ENCODE measurements at regions not wholly inside any gene's neighbourhood (a gene's known extent, or its start where the extent isn't known, plus 50 kb on each side); places are given as distances from the start of the nearest gene placed in this dataset.

DNA sequence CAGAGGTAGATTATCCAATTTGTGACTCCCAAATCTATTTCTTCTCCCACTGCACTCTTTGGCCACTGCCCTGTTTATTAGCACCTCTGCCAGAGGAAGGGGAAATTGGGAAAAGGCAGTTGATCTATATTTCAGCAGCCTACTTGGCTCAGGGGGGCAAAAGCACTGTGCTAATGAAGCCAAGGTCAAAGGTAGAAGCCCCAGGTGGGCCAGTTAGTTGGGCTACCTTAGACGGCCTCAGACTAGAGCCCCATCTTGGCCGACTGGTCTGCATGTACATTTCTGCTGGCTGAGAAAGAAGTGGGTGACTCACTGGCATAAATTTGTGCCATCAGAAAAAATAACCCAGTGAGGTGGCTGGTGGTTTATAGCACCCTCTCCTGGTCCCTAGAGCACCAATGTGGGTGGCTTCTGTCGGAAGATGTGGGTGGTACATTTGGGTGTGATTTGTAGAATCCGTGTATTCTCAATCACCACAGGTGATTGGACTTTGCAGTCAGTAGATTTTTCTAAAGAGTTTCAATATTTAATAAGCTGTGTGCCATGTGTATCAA lies 293.3 kb upstream of the MKI67 start:
- no peak overlapping the region for H3K27ac ChIP-seq

DNA sequence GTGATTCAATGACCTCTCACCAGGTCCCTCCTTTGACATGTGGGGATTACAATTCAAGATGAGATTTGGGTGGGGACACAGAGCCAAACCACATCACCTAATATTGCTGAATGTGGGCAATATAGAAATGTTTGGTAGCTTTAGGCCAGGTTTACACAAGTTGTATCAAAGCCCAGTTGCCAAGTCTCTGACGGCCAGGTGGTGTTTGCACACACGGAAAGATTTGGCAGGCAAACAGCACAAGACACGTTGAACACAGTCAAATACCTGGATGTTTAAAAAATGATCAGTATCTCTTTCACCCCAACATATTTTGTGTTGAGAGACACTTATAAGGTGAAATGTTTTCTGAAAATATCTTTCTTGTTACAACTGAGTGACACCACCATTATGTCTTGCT lies 294.4 kb upstream of the MKI67 start:
- TF ChIP-seq, protein P1, sequence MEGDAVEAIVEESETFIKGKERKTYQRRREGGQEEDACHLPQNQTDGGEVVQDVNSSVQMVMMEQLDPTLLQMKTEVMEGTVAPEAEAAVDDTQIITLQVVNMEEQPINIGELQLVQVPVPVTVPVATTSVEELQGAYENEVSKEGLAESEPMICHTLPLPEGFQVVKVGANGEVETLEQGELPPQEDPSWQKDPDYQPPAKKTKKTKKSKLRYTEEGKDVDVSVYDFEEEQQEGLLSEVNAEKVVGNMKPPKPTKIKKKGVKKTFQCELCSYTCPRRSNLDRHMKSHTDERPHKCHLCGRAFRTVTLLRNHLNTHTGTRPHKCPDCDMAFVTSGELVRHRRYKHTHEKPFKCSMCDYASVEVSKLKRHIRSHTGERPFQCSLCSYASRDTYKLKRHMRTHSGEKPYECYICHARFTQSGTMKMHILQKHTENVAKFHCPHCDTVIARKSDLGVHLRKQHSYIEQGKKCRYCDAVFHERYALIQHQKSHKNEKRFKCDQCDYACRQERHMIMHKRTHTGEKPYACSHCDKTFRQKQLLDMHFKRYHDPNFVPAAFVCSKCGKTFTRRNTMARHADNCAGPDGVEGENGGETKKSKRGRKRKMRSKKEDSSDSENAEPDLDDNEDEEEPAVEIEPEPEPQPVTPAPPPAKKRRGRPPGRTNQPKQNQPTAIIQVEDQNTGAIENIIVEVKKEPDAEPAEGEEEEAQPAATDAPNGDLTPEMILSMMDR (conservative IDR thresholded peaks at IDR 0.05), result no peak
- H3K27ac ChIP-seq, result peak overlapping the region; percentile 25; the same call in 1 of the 2 replicates

More for the DNA sequence above, 293.3 kb upstream of the MKI67 start:
- TF ChIP-seq, protein P1 (conservative IDR thresholded peaks at IDR 0.05), result no peak

DNA sequence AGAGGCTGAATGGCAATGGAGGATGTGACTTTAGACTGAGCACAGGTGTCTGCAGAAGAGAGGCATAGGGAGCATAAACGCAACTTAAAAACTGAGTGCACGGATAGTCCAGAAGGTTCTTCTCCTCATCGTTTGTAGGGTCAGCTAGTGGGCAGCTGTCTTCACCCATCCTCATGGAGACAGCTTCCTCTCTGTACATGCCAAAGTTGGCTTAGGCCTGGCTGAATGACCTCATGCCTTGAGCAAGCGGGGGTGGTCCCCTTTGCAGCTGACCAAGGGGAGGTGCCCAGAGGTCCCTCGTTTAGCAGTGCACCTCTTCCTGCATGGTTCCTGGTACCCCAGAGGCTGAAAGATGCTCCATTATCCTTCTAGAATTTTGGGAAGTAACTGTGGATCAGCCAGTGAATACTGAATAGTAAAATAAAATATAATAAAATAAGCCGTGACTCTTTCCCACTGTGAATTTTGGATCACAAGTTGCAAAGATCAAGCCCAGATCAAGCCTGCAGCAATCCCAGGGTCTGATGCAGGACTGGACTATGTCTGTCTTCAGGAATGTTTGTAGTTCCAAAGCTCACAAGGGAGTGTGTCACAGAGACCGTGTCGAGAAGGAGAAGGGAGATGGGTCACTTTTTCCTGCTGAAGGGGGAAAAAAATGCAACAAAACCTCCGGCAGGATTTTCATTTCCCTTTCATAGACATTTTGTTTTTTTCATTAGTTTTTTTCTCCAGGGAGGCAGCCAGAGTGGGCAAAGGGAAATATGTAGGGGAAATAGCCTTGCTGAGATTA lies 295.3 kb upstream of the MKI67 start:
- peak overlapping the region; percentile 32; the same call in 1 of the 2 replicates for H3K27ac ChIP-seq
- TF ChIP-seq, protein P1 (conservative IDR thresholded peaks at IDR 0.05), result no peak

DNA sequence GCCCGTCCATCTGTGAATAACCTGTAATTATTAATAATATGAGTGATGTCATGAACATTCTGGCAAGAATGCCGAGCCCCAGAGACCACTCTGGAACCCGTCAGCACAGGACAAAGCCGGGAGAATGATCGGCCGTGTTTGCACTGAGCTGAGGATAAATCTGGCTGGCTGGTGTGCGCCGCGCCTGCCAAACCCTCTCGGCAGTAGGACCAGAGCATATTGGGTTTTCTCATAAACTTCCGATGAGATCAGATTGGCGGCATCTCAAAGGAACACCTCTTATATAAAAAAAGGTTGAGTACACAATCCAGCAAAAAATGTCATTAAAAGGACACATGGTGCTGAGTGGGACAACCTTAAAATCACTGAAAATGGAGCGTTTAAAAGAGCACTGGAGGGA lies 296.0 kb upstream of the MKI67 start:
- H3K27ac ChIP-seq, result peak overlapping the region; percentile 32; the same call in 1 of the 2 replicates
- TF ChIP-seq, protein P1 (conservative IDR thresholded peaks at IDR 0.05), result no peak

DNA sequence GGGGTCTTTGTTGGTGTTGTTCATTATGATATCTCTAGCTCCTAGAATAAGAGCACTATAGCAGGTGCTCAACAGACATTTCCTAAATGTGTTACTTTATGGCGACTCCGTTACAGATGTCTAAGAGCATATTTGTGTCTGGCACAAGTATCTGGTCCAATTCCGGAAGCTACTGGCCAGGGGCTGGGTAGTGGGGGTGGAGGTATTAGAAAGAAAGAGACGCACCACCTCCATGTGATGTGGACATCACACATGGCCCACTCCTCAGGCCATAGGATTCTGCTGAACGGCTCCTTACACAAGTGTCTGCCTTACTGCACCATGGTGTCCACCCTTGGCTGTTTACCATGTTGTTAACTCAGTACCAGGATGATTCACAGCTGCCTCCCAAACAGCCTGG lies 296.8 kb upstream of the MKI67 start:
- TF ChIP-seq, protein P1 (conservative IDR thresholded peaks at IDR 0.05), result no peak

DNA sequence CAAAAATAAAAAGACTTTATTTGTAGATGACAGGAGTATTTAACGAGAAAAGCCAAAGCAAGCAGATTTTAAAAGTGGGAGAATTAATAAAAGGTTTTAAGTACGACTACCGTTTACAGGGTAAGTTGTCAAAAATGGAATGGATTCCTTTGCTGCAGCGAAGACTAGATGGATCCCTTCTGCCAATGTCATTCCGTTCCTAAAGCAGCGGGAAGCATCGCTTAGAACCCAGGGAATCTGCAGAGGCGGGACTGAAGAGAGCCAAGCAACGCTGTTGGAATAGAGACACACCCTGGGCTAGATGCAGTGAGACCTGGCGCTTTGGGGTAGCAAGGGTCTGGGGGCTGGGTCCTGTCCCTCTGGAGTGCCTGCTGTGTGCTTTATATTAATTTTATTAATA lies 303.1 kb upstream of the MKI67 start:
- no peak overlapping the region for H3K27ac ChIP-seq
- TF ChIP-seq, protein P1 (conservative IDR thresholded peaks at IDR 0.05), result no peak

More for the DNA sequence above, 296.8 kb upstream of the MKI67 start:
- H3K27ac ChIP-seq, result peak overlapping the region; percentile 32; the same call in 1 of the 2 replicates

DNA sequence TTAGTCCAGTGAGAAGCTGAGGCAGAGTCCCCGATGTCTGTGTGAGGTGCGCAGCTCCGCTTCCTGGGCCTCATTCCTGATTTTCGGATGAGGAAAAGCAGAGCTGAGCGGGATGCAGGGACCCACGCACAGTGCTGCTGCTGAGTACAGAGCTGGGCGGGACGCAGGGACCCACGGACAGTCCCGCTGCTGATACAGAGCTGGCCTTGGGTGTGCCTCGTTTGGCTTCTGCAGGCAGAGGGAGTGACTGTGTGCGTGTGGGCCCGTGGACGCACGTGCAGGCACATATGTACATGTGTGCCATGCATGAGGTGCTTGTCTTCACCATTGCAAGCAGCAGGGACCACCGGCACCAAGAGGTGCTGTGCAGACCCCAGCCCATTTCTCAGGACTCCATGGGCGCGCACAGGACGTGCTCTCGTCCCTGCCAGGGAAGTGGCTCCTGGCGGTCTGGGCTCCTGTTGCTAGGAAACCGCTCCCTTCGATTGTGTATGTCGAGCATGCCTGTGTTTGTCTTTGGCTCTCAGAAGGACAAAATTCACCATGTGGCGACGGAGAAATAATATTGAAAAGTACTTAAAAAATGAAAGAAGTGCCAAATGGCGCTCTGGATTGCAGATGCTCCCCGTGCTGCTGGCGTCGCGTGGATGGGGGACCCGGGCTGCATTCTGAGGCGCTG lies 303.8 kb upstream of the MKI67 start:
- no peak overlapping the region for H3K27ac ChIP-seq
- TF ChIP-seq, protein P1 (conservative IDR thresholded peaks at IDR 0.05), result no peak
